Heart left ventricle (tissue), 13 donors: ENCODE measurements at regions not wholly inside any gene's neighbourhood (a gene's known extent, or its start where the extent isn't known, plus 50 kb on each side); places are given as distances from the start of the nearest gene placed in this dataset.

Source experiments
- CTCF ChIP-seq, 12 donors: fragments of 200-600 bp; sonication (generic) in 4 of 12; IDR thresholded peaks; one replicate each; pipeline versions ENCODE4 v1.5.0 to v1.8.0; 2018 to 2022; ENCODE audit warnings: antibody characterized with exemption in 12 of 12, mild to moderate bottlenecking in 5 of 12
- POLR2A ChIP-seq, 2 donors: fragments of 450-650 bp; IDR thresholded peaks; one replicate each; pipeline ENCODE4 v1.6.1; 2017; ENCODE audit warnings: antibody characterized with exemption in 2 of 2, mild to moderate bottlenecking in 2 of 2, moderate library complexity in 2 of 2
- donor health status: ischemic (EF 13 %, LVEDD 7.1; RV severe dilation, severe dysfunction).
- donor health status: DM: no; HTN: yes; CAD: no.
- donor health status: DM: no; HTN: no; CAD: no.
- donor health status: ischemic (EF 25% LVEDD 6.9; RV normal size, moderate dysfunction).
- donor health status: ischemic (EF 25% LVEDD 5.7; RV mildly dilated, moderate dysfunction).
- donor health status: ischemic (EF 35%, LVEDD 5.7; RV mildly dilated, moderate dysfunction).
- donor health status: nonischemic (EF 11% LVEDD 7.7; RV severe dilation, severe dysfunction).
- donor health status: DM: yes; HTN: yes; CAD: no.
- donor health status: PGD.
- donor health status: ischemic (EF 29% LVEDD 5.4; RV normal size, mild dysfunction).
- donor health status: nonischemic (EF 23%, LVEDD 6.1; RV moderate dilation, normal function).

DNA sequence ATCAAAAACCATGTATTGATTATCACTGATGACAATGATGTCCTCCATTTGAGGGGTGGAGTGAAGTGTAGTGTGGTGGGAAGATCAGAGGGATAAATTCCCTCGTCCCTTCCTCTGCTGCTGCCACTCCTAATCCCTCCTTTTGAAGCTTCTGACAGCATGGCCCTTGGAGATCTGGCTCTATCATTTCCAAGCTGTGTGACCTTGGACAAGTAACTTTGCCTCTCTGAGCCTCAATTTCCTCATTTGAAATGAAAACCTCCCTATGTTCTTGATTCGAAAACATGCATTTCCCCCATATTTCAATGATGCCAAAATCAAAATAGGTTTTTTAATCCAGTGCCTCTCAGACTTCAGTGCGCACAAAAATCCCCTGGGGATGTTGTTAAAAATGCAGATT, 231.6 kb downstream of the RBM19 start:
- TF ChIP-seq CTCF (IDR thresholded peaks at IDR 0.05) (no peak), POLR2A (IDR thresholded peaks at IDR 0.05) (no peak)
